Posterior vena cava (tissue), 2 donors: ENCODE measurements at regions not wholly inside any gene's neighbourhood (a gene's known extent, or its start where the extent isn't known, plus 50 kb on each side); places are given as distances from the start of the nearest gene placed in this dataset.
"Not testable (repeated sequence)": the region's sequence is repeated elsewhere in the genome, so short reads cannot be mapped to it uniquely, and the experiment has no call there.

Experiments used
- DNase-seq: peaks from one replicate; pipeline ENCODE4 v3.0.0-alpha.2; 2020; ENCODE audit warnings: low spot score
- intact Hi-C, 2 donors: fragments of 100-400 bp; cut with DNase I; formaldehyde crosslinking; loops; one replicate each; pipeline versions ENCODE4 v1.14.1 to v1.14.2; 2022 to 2023
- donor health status: DM: yes; HTN: yes; CAD: no.
- donor health status: DM: yes; HTN: yes; CAD: no.

- no peak for DNase-seq
- intact Hi-C loops = loop anchor here in 1 of 2 donors (1.0 kb wide), 1 partner anchor 42 kb away; no protein-coding TSS in a partner anchor
These were observed 1146.0 kb downstream of the UQCRFS1 start for GRCh38 chr19:28066988-28067387.

- DNase-seq = no peak
- intact Hi-C loops = no loop called here
These were observed 1146.8 kb downstream of the UQCRFS1 start for GRCh38 chr19:28066161-28066560.

GRCh38 chr19:28065026-28065425 lies 1147.9 kb downstream of the UQCRFS1 start:
- no peak for DNase-seq
- intact Hi-C loops = no loop called here

- intact Hi-C loops = no loop called here
- no peak for DNase-seq
These were observed 1149.2 kb downstream of the UQCRFS1 start for GRCh38 chr19:28063702-28064101.

GRCh38 chr19:28061111-28061510 lies 1151.8 kb downstream of the UQCRFS1 start:
- intact Hi-C loops = no loop called here
- DNase-seq = no peak

GRCh38 chr19:28057026-28057425 lies 1155.9 kb downstream of the UQCRFS1 start:
- DNase-seq, intact Hi-C loops: not testable (repeated sequence)

GRCh38 chr19:28051047-28051446 lies 1161.9 kb downstream of the UQCRFS1 start:
- intact Hi-C loops = no loop called here

GRCh38 chr19:28049875-28050274 lies 1163.1 kb downstream of the UQCRFS1 start:
- no peak for DNase-seq
- intact Hi-C loops = no loop called here

More at GRCh38 chr19:28051047-28051446, 1161.9 kb downstream of the UQCRFS1 start:
- no peak for DNase-seq

GRCh38 chr19:28046932-28047331 lies 1166.0 kb downstream of the UQCRFS1 start:
- intact Hi-C loops = no loop called here
- DNase-seq = no peak

- intact Hi-C loops = no loop called here
- DNase-seq = no peak
These were observed 1167.3 kb downstream of the UQCRFS1 start for GRCh38 chr19:28045621-28046020.

- intact Hi-C loops = no loop called here
- DNase-seq = no peak
These were observed 1168.5 kb downstream of the UQCRFS1 start for GRCh38 chr19:28044477-28044876.

- intact Hi-C loops = no loop called here
- DNase-seq = no peak
These were observed 1170.4 kb downstream of the UQCRFS1 start for GRCh38 chr19:28042516-28042915.

- DNase-seq = no peak
- intact Hi-C loops = no loop called here
These were observed 1173.1 kb downstream of the UQCRFS1 start for GRCh38 chr19:28039677-28040381.

- intact Hi-C loops = no loop called here
- DNase-seq = no peak
These were observed 1175.8 kb downstream of the UQCRFS1 start for GRCh38 chr19:28037186-28037585.

- intact Hi-C loops = no loop called here
- no peak for DNase-seq
These were observed 1176.5 kb downstream of the UQCRFS1 start for GRCh38 chr19:28036486-28036885.

GRCh38 chr19:28034936-28035335 lies 1178.0 kb downstream of the UQCRFS1 start:
- intact Hi-C loops = no loop called here
- no peak for DNase-seq

- no peak for DNase-seq
- intact Hi-C loops = no loop called here
These were observed 1184.0 kb downstream of the UQCRFS1 start for GRCh38 chr19:28028881-28029444.

GRCh38 chr19:28027116-28027515 lies 1185.8 kb downstream of the UQCRFS1 start:
- intact Hi-C loops = no loop called here

GRCh38 chr19:28026636-28027035 lies 1186.3 kb downstream of the UQCRFS1 start:
- no peak for DNase-seq
- intact Hi-C loops = no loop called here

More at GRCh38 chr19:28027116-28027515, 1185.8 kb downstream of the UQCRFS1 start:
- no peak for DNase-seq

GRCh38 chr19:28024920-28025319 lies 1188.0 kb downstream of the UQCRFS1 start:
- intact Hi-C loops = loop anchor here in 1 of 2 donors (1.0 kb wide), 1 partner anchor 42 kb away; no protein-coding TSS in a partner anchor
- DNase-seq = no peak

GRCh38 chr19:28023064-28023463 lies 1189.9 kb downstream of the UQCRFS1 start:
- DNase-seq = no peak
- intact Hi-C loops = no loop called here
